Muscle layer of colon (tissue), 2 donors: ENCODE measurements at regions not wholly inside any gene's neighbourhood (a gene's known extent, or its start where the extent isn't known, plus 50 kb on each side); places are given as distances from the start of the nearest gene placed in this dataset.
"Not testable (repeated sequence)": the region's sequence is repeated elsewhere in the genome, so short reads cannot be mapped to it uniquely, and the experiment has no call there.

Source experiments
- H3K27ac ChIP-seq: one replicate; pipeline ENCODE4 v1.7.0; 2013; ENCODE audit warnings: low read depth, mild to moderate bottlenecking, low read length, moderate library complexity
- H3K27me3 ChIP-seq, 2 donors: one replicate each; pipeline ENCODE4 v1.7.0; 2013; ENCODE audit warnings: low read length in 2 of 2, mild to moderate bottlenecking in 2 of 2; ENCODE audit not compliant: insufficient read depth in 2 of 2, control insufficient read depth in 1 of 2
- H3K36me3 ChIP-seq: one replicate; pipeline ENCODE4 v1.7.0; 2013; ENCODE audit warnings: mild to moderate bottlenecking, low read length; ENCODE audit not compliant: insufficient read depth
- H3K4me1 ChIP-seq: one replicate; pipeline ENCODE4 v1.7.0; 2013; ENCODE audit warnings: mild to moderate bottlenecking, low read length; ENCODE audit not compliant: insufficient read depth
- H3K4me3 ChIP-seq, 2 donors: one replicate each; pipeline ENCODE4 v1.7.0; 2013; ENCODE audit warnings: low read length in 2 of 2, low read depth in 1 of 2, mild to moderate bottlenecking in 1 of 2, moderate library complexity in 1 of 2
- H3K9ac ChIP-seq: one replicate; pipeline ENCODE4 v1.7.0; 2013; ENCODE audit warnings: low read length
- H3K9me3 ChIP-seq: one replicate; pipeline ENCODE4 v1.7.0; 2013; ENCODE audit warnings: mild to moderate bottlenecking, low read length
- donor health status: abdominal sarcoma.
- donor health status: Adenocarcinoma of cecum.

GRCh38 chr12:125549171-125549570, 483.9 kb downstream of the AACS start:
- H3K27ac ChIP-seq, result no peak overlapping the region
- no peaks in the 10 kb centered on the region for H3K27me3 ChIP-seq
- no peaks in the 10 kb centered on the region for H3K9me3 ChIP-seq
- no peaks in the 10 kb centered on the region for H3K4me1 ChIP-seq
- H3K9ac ChIP-seq, result no peak overlapping the region
- no peaks in the 10 kb centered on the region for H3K36me3 ChIP-seq
- H3K4me3 ChIP-seq, result no peak overlapping the region

GRCh38 chr12:125549836-125550235, 484.6 kb downstream of the AACS start:
- H3K36me3 ChIP-seq, result no peaks in the 10 kb centered on the region
- H3K4me1 ChIP-seq, result no peaks in the 10 kb centered on the region
- H3K27ac ChIP-seq, result no peak overlapping the region
- H3K9me3 ChIP-seq, result no peaks in the 10 kb centered on the region
- no peak overlapping the region for H3K9ac ChIP-seq
- no peaks in the 10 kb centered on the region for H3K27me3 ChIP-seq
- no peak overlapping the region for H3K4me3 ChIP-seq

- no peak overlapping the region for H3K27ac ChIP-seq
- no peaks in the 10 kb centered on the region for H3K36me3 ChIP-seq
- no peak overlapping the region for H3K4me3 ChIP-seq
- H3K27me3 ChIP-seq, result no peaks in the 10 kb centered on the region
- no peaks in the 10 kb centered on the region for H3K4me1 ChIP-seq
- H3K9me3 ChIP-seq, result no peaks in the 10 kb centered on the region
- H3K9ac ChIP-seq, result no peak overlapping the region
Observed at GRCh38 chr12:125552295-125552694, 487.1 kb downstream of the AACS start.

- H3K36me3 ChIP-seq, H3K9me3 ChIP-seq: not testable (repeated sequence)
Observed at GRCh38 chr12:125561008-125561407, 495.8 kb downstream of the AACS start.

GRCh38 chr12:125564753-125565152, 499.5 kb downstream of the AACS start:
- no peak overlapping the region for H3K4me3 ChIP-seq
- H3K4me1 ChIP-seq, result no peaks in the 10 kb centered on the region
- no peaks in the 10 kb centered on the region for H3K36me3 ChIP-seq
- no peaks in the 10 kb centered on the region for H3K27me3 ChIP-seq
- H3K9me3 ChIP-seq, result no peaks in the 10 kb centered on the region
- H3K27ac ChIP-seq, result no peak overlapping the region
- no peak overlapping the region for H3K9ac ChIP-seq

More at GRCh38 chr12:125561008-125561407, 495.8 kb downstream of the AACS start:
- H3K27me3 ChIP-seq, H3K4me3 ChIP-seq, H3K9ac ChIP-seq, H3K27ac ChIP-seq, H3K4me1 ChIP-seq: not testable (repeated sequence)

GRCh38 chr12:125567581-125567980, 502.3 kb downstream of the AACS start:
- H3K27me3 ChIP-seq, result no peaks in the 10 kb centered on the region
- no peak overlapping the region for H3K9ac ChIP-seq
- H3K36me3 ChIP-seq, result no peaks in the 10 kb centered on the region
- H3K27ac ChIP-seq, result no peak overlapping the region
- H3K4me3 ChIP-seq, result no peak overlapping the region
- no peaks in the 10 kb centered on the region for H3K9me3 ChIP-seq
- H3K4me1 ChIP-seq, result no peaks in the 10 kb centered on the region

- Histone ChIP-seq H3K27ac (no peak overlapping the region), H3K4me3 (no peak overlapping the region), H3K9ac (no peak overlapping the region), H3K4me1 (no peaks in the 10 kb centered on the region), H3K36me3 (no peaks in the 10 kb centered on the region), H3K27me3 (no peaks in the 10 kb centered on the region), H3K9me3 (no peaks in the 10 kb centered on the region)
Observed at GRCh38 chr12:125568306-125568705, 503.1 kb downstream of the AACS start.

- H3K27me3 ChIP-seq, result no peaks in the 10 kb centered on the region
- no peaks in the 10 kb centered on the region for H3K9me3 ChIP-seq
- no peak overlapping the region for H3K27ac ChIP-seq
- H3K9ac ChIP-seq, result no peak overlapping the region
- no peaks in the 10 kb centered on the region for H3K36me3 ChIP-seq
- H3K4me1 ChIP-seq, result no peaks in the 10 kb centered on the region
- no peak overlapping the region for H3K4me3 ChIP-seq
Observed at GRCh38 chr12:125573271-125573670, 508.0 kb downstream of the AACS start.

GRCh38 chr12:125577334-125577733, 512.1 kb downstream of the AACS start:
- H3K9me3 ChIP-seq, result no peaks in the 10 kb centered on the region

GRCh38 chr12:125579916-125580315, 514.7 kb downstream of the AACS start:
- Histone ChIP-seq H3K36me3 (no peaks in the 10 kb centered on the region), H3K9me3 (no peaks in the 10 kb centered on the region), H3K27ac (no peak overlapping the region), H3K4me1 (no peaks in the 10 kb centered on the region), H3K9ac (no peak overlapping the region), H3K4me3 (no peak overlapping the region), H3K27me3 (no peaks in the 10 kb centered on the region)

More at GRCh38 chr12:125577334-125577733, 512.1 kb downstream of the AACS start:
- Histone ChIP-seq H3K27me3 (no peaks in the 10 kb centered on the region), H3K9ac (no peak overlapping the region), H3K4me3 (no peak overlapping the region), H3K36me3 (no peaks in the 10 kb centered on the region), H3K27ac (no peak overlapping the region), H3K4me1 (no peaks in the 10 kb centered on the region)

- Histone ChIP-seq H3K36me3 (no peaks in the 10 kb centered on the region), H3K4me3 (no peak overlapping the region), H3K9ac (no peak overlapping the region), H3K4me1 (no peaks in the 10 kb centered on the region), H3K27me3 (no peaks in the 10 kb centered on the region), H3K27ac (no peak overlapping the region), H3K9me3 (no peaks in the 10 kb centered on the region)
Observed at GRCh38 chr12:125583071-125583470, 517.8 kb downstream of the AACS start.

GRCh38 chr12:125586441-125586840, 521.2 kb downstream of the AACS start:
- Histone ChIP-seq H3K36me3 (no peaks in the 10 kb centered on the region), H3K9me3 (no peaks in the 10 kb centered on the region), H3K27me3 (no peaks in the 10 kb centered on the region), H3K9ac (no peak overlapping the region), H3K4me1 (no peaks in the 10 kb centered on the region), H3K4me3 (no peak overlapping the region), H3K27ac (no peak overlapping the region)
